Omental fat pad (tissue), 3 donors: ENCODE measurements at regions not wholly inside any gene's neighbourhood (a gene's known extent, or its start where the extent isn't known, plus 50 kb on each side); places are given as distances from the start of the nearest gene placed in this dataset.

Experiments used
- ATAC-seq: fragments of 150-250 bp; one replicate; pipeline ENCODE4 v1.9.1; 2016; ENCODE audit warnings: mild to moderate bottlenecking, moderate library complexity; ENCODE audit not compliant: low FRiP score
- DNase-seq: peaks from one replicate; pipeline ENCODE4 v3.0.0-alpha.2; 2019; ENCODE audit warnings: low spot score
- CTCF ChIP-seq, 3 donors: fragments of 450-650 bp; IDR thresholded peaks; one replicate each; pipeline ENCODE4 v1.5.1; 2016 to 2017; ENCODE audit warnings: antibody characterized with exemption in 3 of 3, mild to moderate bottlenecking in 3 of 3, moderate library complexity in 2 of 3

GRCh38 chr6:103284835-103285234 is 1574.9 kb downstream of the HACE1 start:
- no peak for TF ChIP-seq CTCF (IDR thresholded peaks at IDR 0.05)
- DNase-seq (no peak), ATAC-seq (no peak)

- ATAC-seq: no peak
- TF ChIP-seq CTCF (IDR thresholded peaks at IDR 0.05): no peak
- DNase-seq: no peak
Measured at GRCh38 chr6:103280417-103280816, 1579.3 kb downstream of the HACE1 start.

- ATAC-seq (no peak), DNase-seq (no peak)
- no peak for TF ChIP-seq CTCF (IDR thresholded peaks at IDR 0.05)
Measured at GRCh38 chr6:103277936-103278335, 1581.8 kb downstream of the HACE1 start.

GRCh38 chr6:103273048-103273447 is 1586.7 kb downstream of the HACE1 start:
- ATAC-seq: no peak
- TF ChIP-seq CTCF (IDR thresholded peaks at IDR 0.05): no peak
- DNase-seq: no peak

- ATAC-seq (no peak), DNase-seq (no peak)
- no peak for TF ChIP-seq CTCF (IDR thresholded peaks at IDR 0.05)
Measured at GRCh38 chr6:103269581-103269980, 1590.1 kb downstream of the HACE1 start.

- no peak for ATAC-seq
- no peak for TF ChIP-seq CTCF (IDR thresholded peaks at IDR 0.05)
- no peak for DNase-seq
Measured at GRCh38 chr6:103268335-103268734, 1591.4 kb downstream of the HACE1 start.

GRCh38 chr6:103264020-103264419 is 1595.7 kb downstream of the HACE1 start:
- no peak for TF ChIP-seq CTCF (IDR thresholded peaks at IDR 0.05)
- DNase-seq (no peak), ATAC-seq (no peak)
